OCI-LY1 (cell line): ENCODE measurements at regions not wholly inside any gene's neighbourhood (a gene's known extent, or its start where the extent isn't known, plus 50 kb on each side); places are given as distances from the start of the nearest gene placed in this dataset.

Source experiments
- EZH2 ChIP-seq: fragments of 200-600 bp; sonication (generic), shearing (Covaris generic); IDR thresholded peaks from 2 replicates; pipeline ENCODE4 v1.8.0; 2017; ENCODE audit warnings: borderline replicate concordance, mixed run types, mild to moderate bottlenecking, antibody characterized with exemption, low read length, moderate library complexity, mixed read lengths
- TF ChIP-seq, protein P1 (sequence below): fragments of 200-600 bp; sonication (generic), shearing (Covaris generic); IDR thresholded peaks from 2 replicates; pipeline ENCODE4 v1.5.1; 2017; ENCODE audit warnings: mild to moderate bottlenecking, antibody characterized with exemption, low read length, moderate library complexity, mixed read lengths

DNA sequence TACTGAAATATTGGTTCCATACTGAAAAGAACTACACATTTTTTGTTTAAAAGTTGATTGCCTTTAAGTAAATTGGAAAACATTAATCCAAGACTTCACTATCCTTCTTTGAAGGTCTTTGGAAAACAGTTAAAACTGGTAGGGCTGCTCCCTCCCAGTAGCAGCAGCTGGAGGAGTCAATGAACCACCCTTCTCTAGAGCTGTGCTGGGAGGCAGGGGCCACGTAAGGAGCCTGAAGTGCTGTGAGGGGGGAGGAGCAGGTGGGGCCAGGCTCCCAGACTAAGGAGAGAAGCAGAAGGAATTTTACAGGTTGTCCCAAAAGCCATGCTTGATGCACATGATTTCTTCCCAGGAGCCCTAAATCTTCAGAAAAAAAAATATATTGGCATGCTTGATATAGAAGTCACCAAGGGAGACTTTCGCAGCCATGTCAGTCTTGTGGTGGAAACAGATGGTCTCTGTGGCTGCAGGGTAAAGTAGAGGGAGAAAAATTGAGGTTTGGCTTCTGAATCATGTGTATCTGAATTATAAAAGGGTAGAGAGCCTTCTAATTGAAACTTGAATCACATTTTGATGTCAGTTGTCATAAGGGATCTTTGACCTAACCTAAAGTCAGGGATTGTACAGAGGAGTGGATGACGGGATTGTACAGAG is 673.2 kb upstream of the FRG1 start:
- TF ChIP-seq, protein P1, sequence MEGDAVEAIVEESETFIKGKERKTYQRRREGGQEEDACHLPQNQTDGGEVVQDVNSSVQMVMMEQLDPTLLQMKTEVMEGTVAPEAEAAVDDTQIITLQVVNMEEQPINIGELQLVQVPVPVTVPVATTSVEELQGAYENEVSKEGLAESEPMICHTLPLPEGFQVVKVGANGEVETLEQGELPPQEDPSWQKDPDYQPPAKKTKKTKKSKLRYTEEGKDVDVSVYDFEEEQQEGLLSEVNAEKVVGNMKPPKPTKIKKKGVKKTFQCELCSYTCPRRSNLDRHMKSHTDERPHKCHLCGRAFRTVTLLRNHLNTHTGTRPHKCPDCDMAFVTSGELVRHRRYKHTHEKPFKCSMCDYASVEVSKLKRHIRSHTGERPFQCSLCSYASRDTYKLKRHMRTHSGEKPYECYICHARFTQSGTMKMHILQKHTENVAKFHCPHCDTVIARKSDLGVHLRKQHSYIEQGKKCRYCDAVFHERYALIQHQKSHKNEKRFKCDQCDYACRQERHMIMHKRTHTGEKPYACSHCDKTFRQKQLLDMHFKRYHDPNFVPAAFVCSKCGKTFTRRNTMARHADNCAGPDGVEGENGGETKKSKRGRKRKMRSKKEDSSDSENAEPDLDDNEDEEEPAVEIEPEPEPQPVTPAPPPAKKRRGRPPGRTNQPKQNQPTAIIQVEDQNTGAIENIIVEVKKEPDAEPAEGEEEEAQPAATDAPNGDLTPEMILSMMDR = no peak
- no peak for TF ChIP-seq EZH2
